A549 (cell line): ENCODE measurements at regions not wholly inside any gene's neighbourhood (a gene's known extent, or its start where the extent isn't known, plus 50 kb on each side); places are given as distances from the start of the nearest gene placed in this dataset.

Experiments used
- ATAC-seq, 2 experiments: fragments of 200-7000 bp in 1 of 2; fragments of >200 bp in 1 of 2; cut with Nextera tagmentation in 1 of 2; cut with Tn5 transposase in 1 of 2; 3 replicates each; pipeline versions ENCODE4 v1.8.0 to v1.9.1; 2018 to 2020; ENCODE audit warnings: mild to moderate bottlenecking in 1 of 2, moderate library complexity in 1 of 2
- CTCF ChIA-PET: fragments of 300-600 bp; sonication (Branson Sonifier 250); formaldehyde crosslinking; extraction: SDS; loops from one replicate; lab custom pipeline; 2021; ENCODE audit warnings: antibody characterized with exemption, inconsistent platforms; lab: Yijun Ruan, JAX
- POLR2A ChIA-PET: fragments of 350-600 bp; formaldehyde crosslinking; extraction: SDS; loops from one replicate; lab custom pipeline; 2021; ENCODE audit warnings: antibody characterized with exemption, inconsistent platforms; lab: Yijun Ruan, JAX
- DNase-seq, 2 experiments: peaks; one replicate each; pipeline versions ENCODE4 v3.0.0 to v3.0.0-alpha.2; 2011 to 2016; ENCODE audit warnings: low read depth in 1 of 2, low spot score in 1 of 2
- FAIRE-seq: peaks from 2 replicates; lab custom pipeline; 2011; peaks lifted over from hg19 to GRCh38; lab: Jason Lieb, UNC
- H3K27ac ChIP-seq, 2 experiments: fragments of >200 bp; sonication (Bioruptor Twin); formaldehyde crosslinking; 3 replicates each; pipeline ENCODE4 v1.5.1; 2016 to 2017
- H3K4me1 ChIP-seq: fragments of >200 bp; sonication (Bioruptor Twin); formaldehyde crosslinking; 3 replicates; pipeline ENCODE4 v1.6.1; 2016
- H3K4me2 ChIP-seq: fragments of >200 bp; sonication (Bioruptor Twin); formaldehyde crosslinking; 3 replicates; pipeline ENCODE4 v1.6.1; 2016
- H3K4me3 ChIP-seq: fragments of >200 bp; sonication (Bioruptor Twin); formaldehyde crosslinking; 3 replicates; pipeline ENCODE4 v1.5.1; 2016
- H3K9me3 ChIP-seq: fragments of >200 bp; sonication (Bioruptor Twin); formaldehyde crosslinking; 3 replicates; pipeline ENCODE4 v1.6.1; 2016
- BHLHE40 ChIP-seq: IDR thresholded peaks from 2 replicates; pipeline ENCODE4 v1.6.1; 2012; ENCODE audit warnings: low read depth, low read length, inconsistent platforms
- CBX2 ChIP-seq: fragments of 200-600 bp; sonication (generic); IDR thresholded peaks from 2 replicates; pipeline ENCODE4 v1.6.1; 2016; ENCODE audit warnings: low read depth, mild to moderate bottlenecking, borderline replicate concordance
- CEBPB ChIP-seq, 2 experiments: fragments of >200 bp in 1 of 2; sonication (Bioruptor Twin) in 1 of 2; formaldehyde crosslinking in 1 of 2; IDR thresholded peaks; 2 replicates each; pipeline ENCODE4 v1.6.1; 2012 to 2016
- EHMT2 ChIP-seq: fragments of 200-600 bp; sonication (generic); IDR thresholded peaks from 2 replicates; pipeline ENCODE4 v1.6.1; 2016; ENCODE audit warnings: antibody characterized with exemption, low read depth, mild to moderate bottlenecking, moderate library complexity
- FOSL2 ChIP-seq, 2 experiments: fragments of 450-650 bp in 1 of 2; fragments of >200 bp in 1 of 2; sonication (Bioruptor Twin) in 1 of 2; formaldehyde crosslinking; IDR thresholded peaks; 2 replicates each; pipeline versions ENCODE4 v1.5.0 to v1.6.1; 2016 to 2020; ENCODE audit warnings: mild to moderate bottlenecking in 1 of 2, moderate library complexity in 1 of 2
- FOXS1 ChIP-seq: fragments of 250-450 bp; sonication (Bioruptor Pico); IDR thresholded peaks from 2 replicates; pipeline ENCODE4 v1.5.0; 2020; ENCODE audit warnings: mild to moderate bottlenecking, moderate library complexity
- GATA3 ChIP-seq: IDR thresholded peaks from 2 replicates; pipeline ENCODE4 v1.6.1; 2012; ENCODE audit warnings: borderline replicate concordance
- HDAC2 ChIP-seq: fragments of 200-600 bp; sonication (generic); IDR thresholded peaks from 2 replicates; pipeline ENCODE4 v1.6.1; 2016
- HES2 ChIP-seq: fragments of >200 bp; sonication (Bioruptor Twin); formaldehyde crosslinking; IDR thresholded peaks from 2 replicates; pipeline ENCODE4 v1.6.1; 2016
- HMGXB4 ChIP-seq: fragments of 250-450 bp; sonication (Bioruptor Pico); IDR thresholded peaks from 2 replicates; pipeline ENCODE4 v1.5.0; 2021; ENCODE audit warnings: mild to moderate bottlenecking, moderate library complexity, borderline replicate concordance
- HOXA7 ChIP-seq: fragments of 250-450 bp; sonication (Bioruptor Pico); IDR thresholded peaks from 2 replicates; pipeline ENCODE4 v1.5.0; 2020; ENCODE audit warnings: mild to moderate bottlenecking, moderate library complexity
- KDM1A ChIP-seq: fragments of 200-600 bp; sonication (generic); IDR thresholded peaks from 2 replicates; pipeline ENCODE4 v1.6.1; 2016; ENCODE audit warnings: low read depth, mild to moderate bottlenecking
- MYC ChIP-seq: IDR thresholded peaks from 2 replicates; pipeline ENCODE4 v1.6.1; 2012; ENCODE audit warnings: mild to moderate bottlenecking, inconsistent platforms, low read length, improper control_type of control experiment, borderline replicate concordance
- NPAS2 ChIP-seq: fragments of 250-450 bp; sonication (Bioruptor Pico); IDR thresholded peaks from 2 replicates; pipeline ENCODE4 v1.8.0; 2022; ENCODE audit warnings: mild to moderate bottlenecking, moderate library complexity, borderline replicate concordance
- POLR2AphosphoS2 ChIP-seq: conservative IDR thresholded peaks from 2 replicates; pipeline ENCODE4 v1.6.1; 2012; ENCODE audit warnings: low read length, improper control_type of control experiment, inconsistent platforms
- RAD21 ChIP-seq, 2 experiments: fragments of >200 bp in 1 of 2; sonication (Bioruptor Twin) in 1 of 2; formaldehyde crosslinking in 1 of 2; IDR thresholded peaks in 1 of 2; conservative IDR thresholded peaks in 1 of 2; 2 replicates in 1 of 2; 3 replicates in 1 of 2; pipeline ENCODE4 v1.6.1; 2012 to 2018; ENCODE audit warnings: inconsistent platforms in 1 of 2
- RARB ChIP-seq: fragments of 250-450 bp; sonication (Bioruptor Pico); IDR thresholded peaks from 2 replicates; pipeline ENCODE4 v1.8.0; 2021; ENCODE audit warnings: mild to moderate bottlenecking, moderate library complexity
- RCOR1 ChIP-seq: fragments of 150-350 bp; IDR thresholded peaks from 2 replicates; pipeline ENCODE4 v1.6.1; 2014; ENCODE audit warnings: antibody characterized with exemption, low read length, low read depth
- SMC3 ChIP-seq: fragments of >200 bp; sonication (Bioruptor Twin); formaldehyde crosslinking; IDR thresholded peaks from 3 replicates; pipeline ENCODE4 v1.6.1; 2018; ENCODE audit warnings: inconsistent platforms
- SREBF2 ChIP-seq: fragments of 450-650 bp; IDR thresholded peaks from 2 replicates; pipeline ENCODE4 v1.6.1; 2014; ENCODE audit warnings: mild to moderate bottlenecking, moderate library complexity
- TP53 ChIP-seq: fragments of 250-450 bp; sonication (Bioruptor Pico); IDR thresholded peaks from 2 replicates; pipeline ENCODE4 v1.5.0; 2021; ENCODE audit warnings: mild to moderate bottlenecking, moderate library complexity
- WGBS: methylation state at CpG from one replicate; pipeline ENCODE4 v1.1.6; 2017; ENCODE audit errors: missing lambda C conversion rate; 5-methylcytosine and 5-hydroxymethylcytosine counted together
- TF ChIP-seq, protein P1 (sequence below): fragments of 250-450 bp; sonication (Bioruptor Pico); IDR thresholded peaks from 2 replicates; pipeline ENCODE4 v1.5.0; 2020; ENCODE audit warnings: low read depth, mild to moderate bottlenecking, moderate library complexity
- TF ChIP-seq, protein P2 (sequence below): fragments of 200-600 bp; sonication (generic); IDR thresholded peaks from 2 replicates; pipeline ENCODE4 v1.6.1; 2016; ENCODE audit warnings: antibody characterized with exemption, mild to moderate bottlenecking, moderate library complexity

- ChIA-PET POLR2A (interaction anchor here (0.7 kb wide), 1 partner anchor 598 kb away, joined by 3 read pairs; no protein-coding TSS in a partner anchor), CTCF (no interaction called here)
- H3K9me3 ChIP-seq, result no peaks in the 10 kb centered on the region
- DNase-seq, result no peak
- no peak overlapping the region for H3K4me3 ChIP-seq
- no peaks in the 10 kb centered on the region for H3K4me1 ChIP-seq
- no peak for FAIRE-seq
- no peak overlapping the region for H3K4me2 ChIP-seq
- WGBS, result 54% methylated on average over 13 of the region's 20 CpGs
- H3K27ac ChIP-seq, result no peak overlapping the region
- TF ChIP-seq RCOR1 (no peak), FOSL2 (IDR thresholded peaks at IDR 0.05) (no peak), FOSL2 (CRISPR knock-in tag; IDR thresholded peaks at IDR 0.05) (no peak), CBX2 (no peak), POLR2AphosphoS2 (no peak), NPAS2 (CRISPR knock-in tag) (no peak), FOXS1 (CRISPR knock-in tag) (no peak), HDAC2 (no peak), RAD21 (conservative IDR thresholded peaks at IDR 0.05 in 1 of 2, IDR thresholded peaks at IDR 0.05 in 1 of 2) (no peak), HES2 (no peak), BHLHE40 (no peak), EHMT2 (no peak)
- TF ChIP-seq, protein P1, sequence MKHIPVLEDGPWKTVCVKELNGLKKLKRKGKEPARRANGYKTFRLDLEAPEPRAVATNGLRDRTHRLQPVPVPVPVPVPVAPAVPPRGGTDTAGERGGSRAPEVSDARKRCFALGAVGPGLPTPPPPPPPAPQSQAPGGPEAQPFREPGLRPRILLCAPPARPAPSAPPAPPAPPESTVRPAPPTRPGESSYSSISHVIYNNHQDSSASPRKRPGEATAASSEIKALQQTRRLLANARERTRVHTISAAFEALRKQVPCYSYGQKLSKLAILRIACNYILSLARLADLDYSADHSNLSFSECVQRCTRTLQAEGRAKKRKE (CRISPR knock-in tag), result no peak
- TF ChIP-seq, protein P2, sequence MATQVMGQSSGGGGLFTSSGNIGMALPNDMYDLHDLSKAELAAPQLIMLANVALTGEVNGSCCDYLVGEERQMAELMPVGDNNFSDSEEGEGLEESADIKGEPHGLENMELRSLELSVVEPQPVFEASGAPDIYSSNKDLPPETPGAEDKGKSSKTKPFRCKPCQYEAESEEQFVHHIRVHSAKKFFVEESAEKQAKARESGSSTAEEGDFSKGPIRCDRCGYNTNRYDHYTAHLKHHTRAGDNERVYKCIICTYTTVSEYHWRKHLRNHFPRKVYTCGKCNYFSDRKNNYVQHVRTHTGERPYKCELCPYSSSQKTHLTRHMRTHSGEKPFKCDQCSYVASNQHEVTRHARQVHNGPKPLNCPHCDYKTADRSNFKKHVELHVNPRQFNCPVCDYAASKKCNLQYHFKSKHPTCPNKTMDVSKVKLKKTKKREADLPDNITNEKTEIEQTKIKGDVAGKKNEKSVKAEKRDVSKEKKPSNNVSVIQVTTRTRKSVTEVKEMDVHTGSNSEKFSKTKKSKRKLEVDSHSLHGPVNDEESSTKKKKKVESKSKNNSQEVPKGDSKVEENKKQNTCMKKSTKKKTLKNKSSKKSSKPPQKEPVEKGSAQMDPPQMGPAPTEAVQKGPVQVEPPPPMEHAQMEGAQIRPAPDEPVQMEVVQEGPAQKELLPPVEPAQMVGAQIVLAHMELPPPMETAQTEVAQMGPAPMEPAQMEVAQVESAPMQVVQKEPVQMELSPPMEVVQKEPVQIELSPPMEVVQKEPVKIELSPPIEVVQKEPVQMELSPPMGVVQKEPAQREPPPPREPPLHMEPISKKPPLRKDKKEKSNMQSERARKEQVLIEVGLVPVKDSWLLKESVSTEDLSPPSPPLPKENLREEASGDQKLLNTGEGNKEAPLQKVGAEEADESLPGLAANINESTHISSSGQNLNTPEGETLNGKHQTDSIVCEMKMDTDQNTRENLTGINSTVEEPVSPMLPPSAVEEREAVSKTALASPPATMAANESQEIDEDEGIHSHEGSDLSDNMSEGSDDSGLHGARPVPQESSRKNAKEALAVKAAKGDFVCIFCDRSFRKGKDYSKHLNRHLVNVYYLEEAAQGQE, result no peak
- ATAC-seq, result no peak
Observed at GRCh38 chr4:157819693-157820464, 352.9 kb downstream of the GASK1B start.

DNA sequence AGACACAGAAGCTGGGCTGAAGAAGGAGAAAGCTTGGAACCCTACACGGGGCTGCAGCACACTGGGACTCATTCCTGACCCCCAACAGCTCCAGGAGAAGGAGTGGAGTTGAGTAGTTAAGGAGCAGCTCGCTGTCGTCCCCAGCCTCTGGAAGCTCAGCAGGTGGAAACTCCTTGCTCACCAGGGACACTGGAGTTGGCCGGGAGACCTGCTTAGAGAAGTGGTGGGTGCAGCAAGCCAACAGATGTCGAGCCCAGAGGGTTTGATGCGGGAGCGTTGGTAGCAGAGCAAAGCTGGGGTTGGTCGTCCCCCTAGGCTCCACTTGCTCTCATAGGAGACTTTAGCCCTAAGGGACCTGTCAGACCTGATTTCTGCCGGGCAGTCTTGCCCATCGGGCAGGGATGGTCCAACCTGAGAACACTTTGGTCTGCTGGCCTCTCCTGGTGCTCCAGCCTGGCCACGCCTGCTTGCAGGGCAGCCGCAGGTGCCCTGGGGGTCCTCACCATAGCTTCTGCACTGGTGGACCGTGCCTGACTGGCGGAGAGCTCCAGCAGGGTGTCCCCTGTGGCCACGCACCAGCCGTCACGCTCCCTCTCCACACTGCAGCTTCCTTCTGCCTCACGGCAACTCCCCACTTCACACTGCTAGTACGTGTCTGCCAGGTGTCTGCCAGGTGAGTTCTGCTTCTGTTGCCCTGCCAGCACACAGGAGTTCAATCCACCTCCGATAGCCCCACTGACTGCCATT, 353.7 kb downstream of the GASK1B start:
- ChIA-PET CTCF (no interaction called here), POLR2A (no interaction called here)
- ATAC-seq, result no peak

More for the DNA sequence above, 353.7 kb downstream of the GASK1B start:
- no peak for DNase-seq
- FAIRE-seq, result no peak
- WGBS, result 44% methylated on average over 11 of the region's 20 CpGs
- no peak overlapping the region for H3K4me3 ChIP-seq
- no peak overlapping the region for H3K27ac ChIP-seq
- TF ChIP-seq SREBF2 (no peak), CEBPB (IDR thresholded peaks at IDR 0.05) (no peak), HOXA7 (CRISPR knock-in tag) (no peak), GATA3 (no peak), TP53 (no peak), SMC3 (no peak), HMGXB4 (no peak), KDM1A (no peak), RARB (CRISPR knock-in tag) (no peak), MYC (no peak)
- H3K4me1 ChIP-seq, result no peaks in the 10 kb centered on the region
- no peaks in the 10 kb centered on the region for H3K9me3 ChIP-seq
- H3K4me2 ChIP-seq, result no peak overlapping the region
